HG03196 (cell line): ENCODE measurements at regions not wholly inside any gene's neighbourhood (a gene's known extent, or its start where the extent isn't known, plus 50 kb on each side); places are given as distances from the start of the nearest gene placed in this dataset.
"Not testable (repeated sequence)": the region's sequence is repeated elsewhere in the genome, so short reads cannot be mapped to it uniquely, and the experiment has no call there.

ENCODE experiments used
- ATAC-seq: cut with Tn5 transposase; IDR thresholded peaks from one replicate; pipeline ENCODE4 v1.9.1; 2021; ENCODE audit not compliant: unreplicated experiment

DNA sequence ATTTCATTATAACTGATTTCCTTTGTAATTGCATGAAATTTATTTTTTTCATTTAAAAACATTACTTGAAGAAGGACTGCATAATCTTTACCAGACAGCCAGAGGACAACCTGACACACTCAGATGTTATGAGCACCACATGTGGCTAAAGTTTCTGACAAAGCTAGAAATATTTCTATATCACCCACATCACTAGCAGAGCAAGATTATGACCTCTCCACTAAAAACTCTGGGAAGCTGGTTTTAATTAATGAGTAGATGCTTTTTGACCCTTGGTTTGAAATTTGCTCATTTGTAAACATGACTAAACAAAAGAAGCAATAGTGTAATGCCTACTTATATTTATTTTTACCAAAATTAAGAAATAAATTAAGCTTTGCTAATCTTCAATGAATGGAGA lies 661.5 kb upstream of the EPHA5 start:
- ATAC-seq = no peak

DNA sequence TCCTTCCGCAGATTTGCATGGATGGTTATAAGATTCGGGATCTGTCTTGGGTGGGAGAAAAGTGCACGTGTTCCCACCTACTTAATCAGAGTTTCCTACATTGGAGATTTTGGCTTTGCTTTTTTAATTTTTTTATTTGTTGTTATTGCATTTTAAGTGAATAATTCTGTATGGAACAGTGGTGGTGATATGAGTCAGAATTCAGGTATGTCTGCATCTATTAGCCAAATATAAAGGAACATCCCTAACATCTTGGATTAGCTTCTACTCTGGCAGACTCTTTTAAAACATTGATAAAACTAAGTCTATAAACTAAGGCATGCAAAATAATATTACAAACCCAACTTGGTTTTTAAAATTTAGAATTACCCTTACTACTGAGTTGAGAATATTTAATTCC lies 659.8 kb upstream of the EPHA5 start:
- no peak for ATAC-seq

DNA sequence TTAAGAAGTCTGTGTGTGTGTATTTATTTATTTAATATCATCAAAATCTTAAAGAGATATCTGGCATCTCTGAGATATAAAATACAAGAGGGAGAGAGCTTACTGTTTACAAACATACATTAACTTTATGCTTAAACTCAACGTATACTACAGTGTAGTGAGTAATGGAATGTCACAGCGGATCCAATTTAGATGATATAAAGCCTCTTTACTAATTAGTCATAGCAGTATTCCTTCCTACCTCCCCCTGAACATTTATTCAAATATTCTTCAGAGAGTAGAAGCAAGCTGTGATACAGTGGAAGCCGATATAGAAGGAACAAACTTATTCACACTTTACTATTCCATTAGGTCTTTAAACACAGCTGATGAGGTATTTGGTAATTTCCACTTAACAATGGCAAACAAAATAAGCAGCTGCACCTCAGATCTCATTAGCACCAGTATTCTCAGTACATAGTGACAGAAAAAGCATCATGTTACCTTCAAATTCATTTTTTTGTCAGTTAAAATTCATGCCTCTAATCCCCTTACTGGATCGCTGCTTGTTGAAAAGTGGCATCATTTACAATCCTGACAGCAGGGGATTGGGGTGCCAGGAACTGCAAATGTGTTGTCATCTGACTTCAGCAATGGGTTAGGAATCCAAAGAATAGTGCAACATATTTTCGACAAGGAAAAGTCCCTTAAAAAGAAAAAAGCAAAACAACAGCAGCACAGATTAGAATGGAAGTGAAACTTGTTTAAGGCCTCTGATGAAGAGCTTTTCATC lies 658.7 kb upstream of the EPHA5 start:
- ATAC-seq = no peak

DNA sequence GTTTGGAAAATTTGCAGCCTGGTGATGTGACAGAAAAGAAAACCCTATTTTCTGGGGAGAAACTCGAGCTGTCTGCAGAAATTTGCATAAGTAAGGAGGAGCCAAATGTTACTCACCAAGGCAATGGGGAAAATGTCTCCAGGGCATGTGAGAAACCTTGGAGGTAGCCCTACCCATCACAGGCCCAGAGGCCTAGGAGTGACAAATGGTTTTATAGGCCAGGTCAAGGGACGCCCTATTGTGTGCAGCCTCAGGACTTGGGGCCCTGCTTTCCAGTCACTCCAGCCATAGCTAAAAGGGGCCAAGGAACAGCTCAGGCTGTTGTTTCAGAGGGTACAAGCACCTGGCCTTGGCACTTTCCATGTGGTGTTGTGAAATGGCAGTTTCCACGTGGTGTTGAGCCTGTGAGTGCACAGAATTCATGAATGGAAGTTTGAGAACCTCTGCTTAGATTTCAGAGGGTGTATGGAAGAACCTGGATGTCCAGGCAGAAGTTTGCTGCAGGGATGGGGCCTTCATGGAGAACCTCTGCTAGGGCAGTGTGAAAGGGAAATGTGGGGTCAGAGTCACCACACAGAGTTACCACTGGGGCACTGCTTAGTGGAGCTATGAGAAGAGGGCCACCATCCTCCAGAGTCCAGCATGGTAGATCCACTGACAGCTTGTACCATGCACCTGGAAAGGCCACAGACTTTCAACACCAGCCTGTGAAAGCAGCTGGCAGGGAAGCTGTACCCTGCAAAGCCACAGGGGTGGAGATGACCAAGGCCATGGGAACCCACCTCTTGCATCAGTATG lies 637.6 kb upstream of the EPHA5 start:
- ATAC-seq = no peak

- no peak for ATAC-seq
Observed at GRCh38 chr4:66300336-66300934, 630.1 kb upstream of the EPHA5 start.

- no peak for ATAC-seq
Observed at GRCh38 chr4:66298569-66298968, 628.3 kb upstream of the EPHA5 start.

- no peak for ATAC-seq
Observed at GRCh38 chr4:66297703-66298102, 627.4 kb upstream of the EPHA5 start.

GRCh38 chr4:66294638-66295037 lies 624.3 kb upstream of the EPHA5 start:
- no peak for ATAC-seq

DNA sequence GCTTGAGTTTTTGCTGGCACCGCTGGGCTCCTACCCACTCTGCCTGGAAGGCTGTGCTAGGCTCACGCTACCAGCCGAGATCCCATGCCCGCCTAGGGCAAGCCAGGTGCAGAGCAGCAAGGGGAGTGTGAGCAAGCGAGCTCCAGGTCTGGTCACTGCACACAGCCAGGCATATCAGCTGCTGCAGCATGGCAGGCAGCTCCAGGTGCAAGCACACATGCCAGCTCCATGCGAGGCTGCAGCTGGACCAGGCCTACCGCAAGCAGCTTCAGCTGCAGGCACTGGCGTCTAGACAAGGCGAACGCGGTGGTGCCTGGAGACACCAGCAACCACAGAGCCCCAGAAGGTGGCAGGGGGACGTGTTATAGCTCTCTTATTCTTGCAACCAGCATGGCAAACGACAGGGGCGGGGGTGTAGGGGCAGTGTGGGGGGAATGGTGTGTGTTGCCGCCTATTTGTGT lies 614.7 kb upstream of the EPHA5 start:
- ATAC-seq = no peak

DNA sequence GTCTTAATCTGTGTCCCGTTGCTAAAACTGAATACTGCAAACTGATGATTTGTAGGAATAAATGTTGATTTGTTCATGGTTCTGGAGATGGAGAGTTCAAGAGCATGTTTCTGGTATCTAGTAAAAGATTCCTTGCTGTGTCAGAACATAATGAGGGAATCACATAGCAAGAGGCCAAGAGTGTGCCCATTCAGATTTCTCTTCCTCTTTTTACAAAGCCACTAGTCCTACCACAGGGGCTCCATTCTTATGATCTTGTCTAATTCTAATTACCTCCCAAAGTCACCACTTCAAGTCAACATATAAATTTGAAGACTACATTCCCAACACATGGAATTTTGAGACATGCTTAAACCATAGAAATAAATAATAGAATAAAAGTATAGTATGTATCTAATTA lies 608.8 kb upstream of the EPHA5 start:
- no peak for ATAC-seq

DNA sequence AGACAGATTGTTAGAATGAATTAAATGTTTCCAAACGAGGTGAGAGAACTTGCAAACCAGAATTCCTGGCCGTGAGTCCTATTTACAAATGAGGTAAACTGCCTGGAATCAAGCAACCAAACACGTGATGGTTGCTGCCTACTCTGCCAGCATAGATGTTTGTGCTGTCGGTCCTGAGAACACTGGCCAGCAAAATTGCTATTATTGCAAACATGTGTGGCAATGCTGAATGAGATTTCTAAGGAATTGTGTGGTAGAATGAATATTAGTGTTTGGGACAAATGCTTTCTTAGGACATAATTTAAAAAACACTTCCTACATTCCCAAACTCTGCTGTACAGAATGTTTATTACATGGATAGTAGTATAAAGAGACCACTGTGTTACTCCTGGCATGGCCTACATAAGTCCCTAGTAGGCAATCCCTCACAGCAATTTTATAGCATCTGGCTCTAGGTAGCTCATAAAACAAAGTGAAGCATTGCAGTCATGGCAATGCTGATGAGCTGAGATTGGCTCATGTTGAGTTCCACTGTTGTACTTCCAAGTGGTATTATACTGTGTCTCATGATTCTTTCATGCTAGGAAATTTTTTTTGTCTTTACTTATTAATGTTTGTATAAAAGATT lies 605.2 kb upstream of the EPHA5 start:
- no peak for ATAC-seq

GRCh38 chr4:66273110-66273509 lies 602.8 kb upstream of the EPHA5 start:
- no peak for ATAC-seq

DNA sequence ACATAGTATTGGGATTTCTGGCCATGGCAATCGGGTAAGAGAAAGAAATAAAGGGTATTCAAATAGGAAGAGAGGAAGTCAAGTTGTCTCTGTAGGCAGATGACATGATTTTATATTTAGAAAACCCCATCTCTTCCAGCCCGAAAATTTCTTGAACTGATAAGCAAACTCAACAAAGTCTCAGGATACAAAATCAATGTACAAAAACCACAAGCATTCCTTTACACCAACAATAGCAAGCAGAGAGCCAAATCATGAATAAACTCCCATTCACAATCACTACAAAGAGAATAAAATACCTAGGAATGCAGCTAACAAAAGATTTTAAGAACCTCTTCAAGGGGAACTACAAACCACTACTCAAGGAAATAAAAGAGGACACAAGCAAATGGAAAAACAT lies 600.1 kb upstream of the EPHA5 start:
- ATAC-seq = not testable (repeated sequence)

DNA sequence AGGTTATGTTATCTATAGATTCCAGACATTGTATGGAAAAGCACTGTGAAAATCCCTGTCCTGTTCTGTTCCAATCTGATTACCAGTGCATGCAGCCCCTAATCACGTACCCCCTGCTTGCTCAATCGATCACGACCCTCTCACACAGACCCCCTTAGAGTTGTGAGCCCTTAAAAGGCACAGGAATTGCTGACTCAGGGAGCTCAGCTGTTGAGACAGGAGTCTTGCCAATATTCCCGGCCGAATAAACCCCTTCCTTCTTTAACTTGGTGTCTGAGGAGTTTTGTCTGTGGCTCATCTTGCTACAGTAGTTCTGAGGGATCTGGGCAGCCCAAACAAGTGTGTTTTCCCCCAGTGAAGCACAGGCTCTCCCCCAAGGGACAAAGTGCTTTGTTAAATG lies 596.3 kb upstream of the EPHA5 start:
- ATAC-seq = not testable (repeated sequence)

DNA sequence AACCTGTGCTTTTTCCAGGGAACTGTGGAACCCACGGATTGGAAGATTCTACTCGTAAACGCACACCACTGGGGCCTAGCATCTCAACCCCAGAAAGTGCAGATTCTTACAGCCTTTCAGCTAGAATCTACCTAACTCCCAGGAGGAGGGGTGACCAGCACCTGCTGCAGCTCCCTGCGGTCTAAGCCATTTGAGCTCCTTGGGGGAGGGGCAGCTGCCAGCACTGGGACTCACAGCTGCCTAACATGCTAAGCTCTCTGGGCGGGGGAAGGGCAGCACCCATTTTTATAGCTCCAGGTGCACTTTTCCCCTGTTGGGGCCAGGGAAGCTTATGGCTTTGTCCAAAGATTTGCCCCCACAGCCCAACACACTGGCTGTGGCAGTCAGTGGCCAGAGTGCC lies 595.7 kb upstream of the EPHA5 start:
- no peak for ATAC-seq

DNA sequence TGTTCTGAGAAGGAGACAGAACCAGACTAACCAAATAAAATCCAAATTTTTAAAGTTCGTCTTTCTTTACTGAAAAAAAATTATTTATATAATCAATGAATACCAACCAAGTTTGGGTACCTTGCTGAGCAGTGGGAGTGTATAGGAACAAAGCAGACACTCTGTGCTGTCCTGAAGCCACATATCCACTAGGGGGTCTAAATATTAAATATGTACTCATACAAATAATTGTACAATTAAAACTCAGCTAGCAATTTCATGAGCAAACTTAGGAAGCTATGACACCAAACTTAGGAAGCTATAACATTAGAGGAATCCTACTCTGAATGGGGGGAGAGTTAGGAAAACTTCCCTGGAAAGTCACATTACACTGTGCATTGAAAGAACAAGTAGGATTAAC lies 582.0 kb upstream of the EPHA5 start:
- ATAC-seq = no peak

GRCh38 chr4:66246643-66247042 lies 576.4 kb upstream of the EPHA5 start:
- no peak for ATAC-seq

DNA sequence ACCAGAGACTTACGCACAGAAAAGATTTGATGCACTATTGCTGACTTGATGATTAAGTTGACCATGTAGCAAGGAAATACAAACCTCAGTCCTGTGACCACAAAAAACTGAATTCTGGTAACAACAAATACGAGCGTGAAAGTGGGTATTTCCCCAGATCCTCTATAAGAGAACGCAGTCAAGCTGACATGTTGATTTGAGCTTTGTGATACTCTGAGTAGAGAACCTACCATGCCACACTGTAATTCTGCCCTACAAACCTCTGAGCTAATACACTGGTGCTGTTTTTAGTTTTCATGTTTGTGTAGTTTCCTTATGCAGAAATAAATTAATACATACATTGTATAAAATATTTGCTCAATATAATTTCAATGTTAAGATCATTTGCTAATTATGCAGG lies 565.6 kb upstream of the EPHA5 start:
- no peak for ATAC-seq

GRCh38 chr4:66229885-66230284 lies 559.6 kb upstream of the EPHA5 start:
- no peak for ATAC-seq

GRCh38 chr4:66225539-66225938 lies 555.2 kb upstream of the EPHA5 start:
- ATAC-seq = no peak

- ATAC-seq = no peak
Observed at GRCh38 chr4:66223068-66223703, 552.9 kb upstream of the EPHA5 start.
